ENCODE measurements at regions not wholly inside any gene's neighbourhood (a gene's known extent, or its start where the extent isn't known, plus 50 kb on each side); places are given as distances from the start of the nearest gene placed in this dataset.

GRCh38 chr15:24858737-24859601, 95.8 kb upstream of the SNRPN start:
- Histone ChIP-seq H3K27ac (no peak overlapping the region), H3K4me1 (no peaks in the 10 kb centered on the region), H3K9me3 (no peaks in the 10 kb centered on the region), H3K4me3 (no peak overlapping the region), H3K27me3 (ENCODE audit: low read depth) (no peaks in the 10 kb centered on the region), H3K36me3 (no peaks in the 10 kb centered on the region)
- intact Hi-C loops (cut with DNase I) = no loop called here
- DNase-seq = no peak
- no peak for TF ChIP-seq CTCF (IDR thresholded peaks at IDR 0.05)
- ATAC-seq = no peak

GRCh38 chr15:24861014-24861690, 93.6 kb upstream of the SNRPN start:
- TF ChIP-seq CTCF (IDR thresholded peaks at IDR 0.05) = no peak
- intact Hi-C loops (cut with DNase I) = no loop called here
- no peaks in the 10 kb centered on the region for H3K27me3 ChIP-seq (ENCODE audit: low read depth)
- no peak overlapping the region for H3K4me3 ChIP-seq
- H3K27ac ChIP-seq = no peak overlapping the region
- ATAC-seq (no peak), DNase-seq (no peak)
- H3K9me3 ChIP-seq = no peaks in the 10 kb centered on the region
- no peaks in the 10 kb centered on the region for H3K4me1 ChIP-seq
- no peaks in the 10 kb centered on the region for H3K36me3 ChIP-seq

- Histone ChIP-seq H3K4me1 (no peaks in the 10 kb centered on the region), H3K27me3 (ENCODE audit: low read depth) (no peaks in the 10 kb centered on the region), H3K36me3 (no peaks in the 10 kb centered on the region), H3K4me3 (no peak overlapping the region), H3K27ac (no peak overlapping the region), H3K9me3 (no peaks in the 10 kb centered on the region)
- DNase-seq (no peak), ATAC-seq (no peak)
- TF ChIP-seq CTCF (IDR thresholded peaks at IDR 0.05) = no peak
- intact Hi-C loops (cut with DNase I) = no loop called here
Measured at GRCh38 chr15:24862726-24863521, 91.9 kb upstream of the SNRPN start.

GRCh38 chr15:24865303-24865702, 89.5 kb upstream of the SNRPN start:
- DNase-seq (no peak), ATAC-seq (no peak)
- Histone ChIP-seq H3K27me3 (ENCODE audit: low read depth) (no peaks in the 10 kb centered on the region), H3K9me3 (no peaks in the 10 kb centered on the region), H3K4me1 (no peaks in the 10 kb centered on the region), H3K36me3 (no peaks in the 10 kb centered on the region), H3K4me3 (no peak overlapping the region), H3K27ac (no peak overlapping the region)
- intact Hi-C loops (cut with DNase I) = no loop called here
- no peak for TF ChIP-seq CTCF (IDR thresholded peaks at IDR 0.05)

- no peaks in the 10 kb centered on the region for H3K27me3 ChIP-seq (ENCODE audit: low read depth)
- DNase-seq = no peak
- no peaks in the 10 kb centered on the region for H3K9me3 ChIP-seq
- H3K36me3 ChIP-seq = no peaks in the 10 kb centered on the region
- ATAC-seq = no peak
- intact Hi-C loops (cut with DNase I) = no loop called here
- H3K4me3 ChIP-seq = no peak overlapping the region
- H3K4me1 ChIP-seq = no peaks in the 10 kb centered on the region
- no peak overlapping the region for H3K27ac ChIP-seq
- TF ChIP-seq CTCF (IDR thresholded peaks at IDR 0.05) = no peak
Measured at GRCh38 chr15:24877174-24877573, 77.6 kb upstream of the SNRPN start.

Measured in lower lobe of right lung (tissue), 2 donors.